ENCODE measurements at regions not wholly inside any gene's neighbourhood (a gene's known extent, or its start where the extent isn't known, plus 50 kb on each side); places are given as distances from the start of the nearest gene placed in this dataset.
"Not testable (repeated sequence)": the region's sequence is repeated elsewhere in the genome, so short reads cannot be mapped to it uniquely, and the experiment has no call there.

- intact Hi-C loops (cut with micrococcal nuclease) = not testable (repeated sequence)
Observed at GRCh38 chr4:67412153-67412712, 133.1 kb downstream of the CENPC start.

- intact Hi-C loops (cut with micrococcal nuclease) = no loop called here
Observed at GRCh38 chr4:67403342-67403741, 142.0 kb downstream of the CENPC start.

- intact Hi-C loops (cut with micrococcal nuclease) = no loop called here
Observed at GRCh38 chr4:67401902-67402301, 143.4 kb downstream of the CENPC start.

GRCh38 chr4:67397931-67398330 is 147.4 kb downstream of the CENPC start:
- intact Hi-C loops (cut with micrococcal nuclease) = no loop called here

GRCh38 chr4:67397031-67397430 is 148.3 kb downstream of the CENPC start:
- intact Hi-C loops (cut with micrococcal nuclease) = no loop called here

GRCh38 chr4:67396008-67396407 is 149.3 kb downstream of the CENPC start:
- intact Hi-C loops (cut with micrococcal nuclease) = no loop called here

- intact Hi-C loops (cut with micrococcal nuclease) = loop anchor here (5.0 kb wide), 1 partner anchor 308 kb away; no protein-coding TSS in a partner anchor
Observed at GRCh38 chr4:67394879-67395278, 150.4 kb downstream of the CENPC start.

- intact Hi-C loops (cut with micrococcal nuclease) = loop anchor here (5.0 kb wide), 1 partner anchor 306 kb away; no protein-coding TSS in a partner anchor
Observed at GRCh38 chr4:67393699-67394281, 151.5 kb downstream of the CENPC start.

GRCh38 chr4:67393007-67393406 is 152.3 kb downstream of the CENPC start:
- intact Hi-C loops (cut with micrococcal nuclease) = loop anchor here (5.0 kb wide), 1 partner anchor 306 kb away; no protein-coding TSS in a partner anchor

GRCh38 chr4:67381406-67381804 is 163.9 kb downstream of the CENPC start:
- intact Hi-C loops (cut with micrococcal nuclease) = not testable (repeated sequence)

- intact Hi-C loops (cut with micrococcal nuclease) = not testable (repeated sequence)
Observed at GRCh38 chr4:67380702-67381405, 164.4 kb downstream of the CENPC start.

GRCh38 chr4:67380154-67380553 is 165.1 kb downstream of the CENPC start:
- intact Hi-C loops (cut with micrococcal nuclease) = no loop called here

- intact Hi-C loops (cut with micrococcal nuclease) = no loop called here
Observed at GRCh38 chr4:67375291-67375690, 170.0 kb downstream of the CENPC start.

GRCh38 chr4:67371615-67372014 is 173.7 kb downstream of the CENPC start:
- intact Hi-C loops (cut with micrococcal nuclease) = no loop called here

- intact Hi-C loops (cut with micrococcal nuclease) = no loop called here
Observed at GRCh38 chr4:67366311-67366861, 178.9 kb downstream of the CENPC start.

- intact Hi-C loops (cut with micrococcal nuclease) = no loop called here
Observed at GRCh38 chr4:67365661-67366245, 179.6 kb downstream of the CENPC start.

GRCh38 chr4:67355806-67356205 is 189.5 kb downstream of the CENPC start:
- intact Hi-C loops (cut with micrococcal nuclease) = no loop called here

- intact Hi-C loops (cut with micrococcal nuclease) = no loop called here
Observed at GRCh38 chr4:67346654-67347053, 198.6 kb downstream of the CENPC start.

- intact Hi-C loops (cut with micrococcal nuclease) = no loop called here
Observed at GRCh38 chr4:67344594-67345380, 200.5 kb downstream of the CENPC start.

- intact Hi-C loops (cut with micrococcal nuclease) = no loop called here
Observed at GRCh38 chr4:67343199-67343598, 202.1 kb downstream of the CENPC start.

GRCh38 chr4:67342291-67342690 is 203.0 kb downstream of the CENPC start:
- intact Hi-C loops (cut with micrococcal nuclease) = no loop called here
